GM13977 (cell line): ENCODE measurements at regions not wholly inside any gene's neighbourhood (a gene's known extent, or its start where the extent isn't known, plus 50 kb on each side); places are given as distances from the start of the nearest gene placed in this dataset.

Experiments used
- DNase-seq: peaks from one replicate; pipeline ENCODE4 v3.0.0; 2012; ENCODE audit warnings: low spot score
- in situ Hi-C: fragments of 300-500 bp; cut with MboI; formaldehyde crosslinking; loops from one replicate; pipeline ENCODE4 v1.12.0; 2022; ENCODE audit warnings: low sequenced_read_pairs, low pct_unique_long_range_greater_than_20kb, mixed read lengths, inconsistent platforms; ENCODE audit not compliant: unreplicated experiment
- TF ChIP-seq, protein P1 (sequence below): IDR thresholded peaks from 2 replicates; pipeline ENCODE4 v1.5.1; 2012; ENCODE audit warnings: mild to moderate bottlenecking, control low read depth; ENCODE audit not compliant: insufficient read depth; ENCODE audit errors: extremely low read depth, missing control alignments

DNA sequence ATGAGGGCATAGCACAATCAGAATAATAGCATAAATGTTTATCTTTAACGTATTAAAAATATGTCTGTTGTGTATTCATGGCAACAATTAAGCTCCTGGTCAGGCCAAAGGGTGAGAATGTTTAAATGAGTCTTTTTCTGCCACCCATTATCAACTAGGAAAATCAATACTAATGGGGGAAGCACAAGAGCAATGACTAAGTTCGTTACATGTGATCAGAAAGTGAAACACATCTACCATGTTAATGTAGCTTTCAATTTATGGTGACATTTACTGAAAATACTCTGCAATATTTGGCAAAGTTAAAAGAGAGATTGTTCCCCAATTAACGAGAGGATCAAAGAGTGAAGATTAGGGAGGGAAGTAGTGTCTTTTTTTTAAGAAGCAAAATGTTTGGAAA lies 143.7 kb downstream of the NAA11 start:
- TF ChIP-seq, protein P1, sequence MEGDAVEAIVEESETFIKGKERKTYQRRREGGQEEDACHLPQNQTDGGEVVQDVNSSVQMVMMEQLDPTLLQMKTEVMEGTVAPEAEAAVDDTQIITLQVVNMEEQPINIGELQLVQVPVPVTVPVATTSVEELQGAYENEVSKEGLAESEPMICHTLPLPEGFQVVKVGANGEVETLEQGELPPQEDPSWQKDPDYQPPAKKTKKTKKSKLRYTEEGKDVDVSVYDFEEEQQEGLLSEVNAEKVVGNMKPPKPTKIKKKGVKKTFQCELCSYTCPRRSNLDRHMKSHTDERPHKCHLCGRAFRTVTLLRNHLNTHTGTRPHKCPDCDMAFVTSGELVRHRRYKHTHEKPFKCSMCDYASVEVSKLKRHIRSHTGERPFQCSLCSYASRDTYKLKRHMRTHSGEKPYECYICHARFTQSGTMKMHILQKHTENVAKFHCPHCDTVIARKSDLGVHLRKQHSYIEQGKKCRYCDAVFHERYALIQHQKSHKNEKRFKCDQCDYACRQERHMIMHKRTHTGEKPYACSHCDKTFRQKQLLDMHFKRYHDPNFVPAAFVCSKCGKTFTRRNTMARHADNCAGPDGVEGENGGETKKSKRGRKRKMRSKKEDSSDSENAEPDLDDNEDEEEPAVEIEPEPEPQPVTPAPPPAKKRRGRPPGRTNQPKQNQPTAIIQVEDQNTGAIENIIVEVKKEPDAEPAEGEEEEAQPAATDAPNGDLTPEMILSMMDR: no peak
- in situ Hi-C loops: no loop called here
- DNase-seq: peak; percentile 17

DNA sequence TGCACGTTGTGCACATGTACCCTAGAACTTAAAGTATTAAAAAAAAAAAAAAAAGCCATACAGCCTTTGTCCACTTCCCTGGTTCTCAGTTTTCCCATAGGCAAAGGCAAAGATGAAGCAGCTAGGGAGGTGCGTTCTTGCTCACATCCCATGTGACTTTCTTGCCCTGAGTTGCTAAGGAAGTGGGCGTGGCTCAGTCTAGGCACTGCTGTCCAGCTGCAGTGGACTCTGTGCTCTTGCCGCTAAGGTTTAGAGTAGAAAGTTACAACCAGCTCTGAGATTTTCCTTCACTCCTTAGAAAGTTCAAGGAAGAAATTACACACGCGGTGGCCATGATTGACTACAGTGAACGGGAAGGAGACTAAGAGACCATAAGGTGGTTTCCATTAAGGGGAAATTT lies 144.7 kb downstream of the NAA11 start:
- TF ChIP-seq, protein P1: no peak
- DNase-seq: no peak
- in situ Hi-C loops: no loop called here

DNA sequence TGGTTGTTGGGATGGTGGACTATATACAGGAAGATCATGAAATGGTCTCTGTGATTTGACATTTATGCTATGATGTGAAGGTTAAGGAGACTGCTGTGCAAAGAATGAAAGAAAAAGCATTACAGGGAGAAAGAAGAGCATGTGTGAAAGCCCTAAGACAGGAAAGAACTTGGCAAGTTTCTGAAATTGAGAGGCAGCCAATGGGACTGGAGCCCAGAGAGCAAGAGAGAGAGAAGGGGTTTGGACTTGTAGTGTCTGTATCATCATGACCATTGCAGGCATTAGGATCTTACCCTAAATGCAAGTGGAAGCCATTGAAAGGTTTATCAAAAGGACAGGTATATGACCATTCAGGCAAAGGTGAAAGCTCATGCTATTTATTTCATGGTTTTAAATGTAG lies 147.1 kb downstream of the NAA11 start:
- TF ChIP-seq, protein P1: no peak
- DNase-seq: no peak
- in situ Hi-C loops: no loop called here

DNA sequence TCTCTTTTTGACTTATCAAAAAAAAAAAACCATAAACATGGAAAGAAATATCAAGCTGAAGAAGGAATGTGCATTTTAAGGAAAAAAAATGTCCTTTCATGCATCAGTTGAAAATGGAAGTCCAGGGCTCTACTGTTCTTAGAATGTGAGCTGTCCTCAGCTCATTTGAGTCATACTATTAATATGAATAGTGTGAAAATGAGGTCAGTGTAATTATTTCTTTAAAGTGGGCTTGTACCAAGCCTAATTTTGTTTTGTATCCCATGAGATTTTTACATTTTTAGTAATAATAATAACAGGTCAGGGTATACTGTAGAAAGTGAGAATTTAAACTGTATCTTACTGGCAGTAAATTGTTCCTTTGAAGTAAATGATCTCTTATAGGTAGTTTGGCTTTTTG lies 148.5 kb downstream of the NAA11 start:
- TF ChIP-seq, protein P1: no peak
- DNase-seq: no peak
- in situ Hi-C loops: no loop called here

DNA sequence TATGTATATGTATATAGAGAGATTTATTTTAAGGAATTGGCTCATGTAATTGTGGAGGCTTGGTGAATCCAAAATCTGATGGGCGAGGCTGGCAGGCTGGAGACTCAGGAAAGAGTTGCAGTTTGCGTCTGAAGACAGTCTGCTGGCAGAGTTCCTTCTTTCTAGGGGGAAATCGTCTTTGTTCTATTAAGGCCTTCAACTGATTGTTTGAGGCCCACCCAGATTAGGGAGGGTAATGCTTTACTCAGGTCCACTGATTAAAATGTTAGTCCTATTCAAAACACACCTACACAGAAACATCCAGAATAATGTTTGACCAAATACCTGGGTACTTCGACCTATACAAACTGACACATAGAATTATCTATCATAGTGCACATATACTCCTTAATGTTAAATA lies 149.5 kb downstream of the NAA11 start:
- in situ Hi-C loops: no loop called here
- DNase-seq: no peak
- TF ChIP-seq, protein P1: no peak

DNA sequence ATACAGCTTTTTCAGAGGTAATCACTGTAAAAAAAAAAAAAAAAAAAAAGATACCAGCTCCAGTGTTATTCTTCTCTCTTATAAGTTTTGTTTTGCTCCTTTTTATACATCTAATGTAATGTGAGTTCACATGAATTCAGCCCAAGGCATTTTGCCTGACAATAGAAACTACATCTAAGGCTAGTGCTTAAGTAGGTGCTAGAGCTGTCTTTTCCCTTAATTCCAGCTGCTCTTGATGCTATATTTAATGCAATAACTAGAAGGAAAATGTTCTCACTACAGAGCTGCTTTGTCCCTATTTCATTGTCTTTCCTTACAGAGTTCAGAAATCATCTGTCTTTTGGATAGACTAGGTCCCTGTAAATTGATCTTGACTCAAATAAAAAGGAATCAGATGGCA lies 150.1 kb downstream of the NAA11 start:
- in situ Hi-C loops: no loop called here
- DNase-seq: no peak
- TF ChIP-seq, protein P1: no peak
